OCI-M2 (cell line): ENCODE measurements at regions not wholly inside any gene's neighbourhood (a gene's known extent, or its start where the extent isn't known, plus 50 kb on each side); places are given as distances from the start of the nearest gene placed in this dataset.
"Not testable (repeated sequence)": the region's sequence is repeated elsewhere in the genome, so short reads cannot be mapped to it uniquely, and the experiment has no call there.

ENCODE experiments used
- DNase-seq: peaks from one replicate; lab custom pipeline; 2025; ENCODE audit not compliant: unreplicated experiment; lab: John Stamatoyannopoulos, UW

GRCh38 chr18:28768791-28769768 lies 592.1 kb upstream of the CDH2 start:
- DNase-seq = no peak

- no peak for DNase-seq
Measured at GRCh38 chr18:28767727-28768211, 590.8 kb upstream of the CDH2 start.

GRCh38 chr18:28767201-28767600 lies 590.3 kb upstream of the CDH2 start:
- DNase-seq = no peak

- DNase-seq = no peak
Measured at GRCh38 chr18:28766721-28767120, 589.8 kb upstream of the CDH2 start.

- no peak for DNase-seq
Measured at GRCh38 chr18:28766027-28766426, 589.1 kb upstream of the CDH2 start.

GRCh38 chr18:28760299-28760698 lies 583.4 kb upstream of the CDH2 start:
- DNase-seq = no peak

GRCh38 chr18:28757466-28758008 lies 580.6 kb upstream of the CDH2 start:
- no peak for DNase-seq

GRCh38 chr18:28743115-28743514 lies 566.2 kb upstream of the CDH2 start:
- DNase-seq = no peak

GRCh38 chr18:28740575-28740974 lies 563.6 kb upstream of the CDH2 start:
- DNase-seq = no peak

- no peak for DNase-seq
Measured at GRCh38 chr18:28736951-28737350, 560.0 kb upstream of the CDH2 start.

- no peak for DNase-seq
Measured at GRCh38 chr18:28736223-28736622, 559.3 kb upstream of the CDH2 start.

- no peak for DNase-seq
Measured at GRCh38 chr18:28735731-28736130, 558.8 kb upstream of the CDH2 start.

GRCh38 chr18:28729321-28729720 lies 552.4 kb upstream of the CDH2 start:
- no peak for DNase-seq

GRCh38 chr18:28728891-28729290 lies 552.0 kb upstream of the CDH2 start:
- no peak for DNase-seq

- not testable (repeated sequence) for DNase-seq
Measured at GRCh38 chr18:28727189-28727588, 550.3 kb upstream of the CDH2 start.

- DNase-seq = no peak
Measured at GRCh38 chr18:28725876-28726275, 548.9 kb upstream of the CDH2 start.

GRCh38 chr18:28723506-28723905 lies 546.6 kb upstream of the CDH2 start:
- DNase-seq = no peak

GRCh38 chr18:28718696-28719095 lies 541.8 kb upstream of the CDH2 start:
- DNase-seq = no peak

- DNase-seq = no peak
Measured at GRCh38 chr18:28716338-28716737, 539.4 kb upstream of the CDH2 start.

- DNase-seq = no peak
Measured at GRCh38 chr18:28715206-28715605, 538.3 kb upstream of the CDH2 start.

- DNase-seq = no peak
Measured at GRCh38 chr18:28714498-28714897, 537.6 kb upstream of the CDH2 start.

GRCh38 chr18:28712796-28713425 lies 536.0 kb upstream of the CDH2 start:
- no peak for DNase-seq
